H1 (cell line): ENCODE measurements at regions not wholly inside any gene's neighbourhood (a gene's known extent, or its start where the extent isn't known, plus 50 kb on each side); places are given as distances from the start of the nearest gene placed in this dataset.

Experiments used
- CTCF ChIA-PET: fragments of 300-600 bp; sonication (Branson Sonifier 250); formaldehyde crosslinking; loops from one replicate; lab custom pipeline; 2021; ENCODE audit not compliant: partially characterized antibody; lab: Charles Lee
- POLR2A ChIA-PET: fragments of 300-600 bp; sonication (Branson Sonifier 250); formaldehyde crosslinking; loops from one replicate; lab custom pipeline; 2021; ENCODE audit warnings: inconsistent platforms; ENCODE audit not compliant: partially characterized antibody; lab: Charles Lee
- DNase-seq, 2 experiments: peaks; one replicate each; pipeline versions ENCODE4 v3.0.0 to v3.0.0-alpha.2; 2010 to 2022; ENCODE audit warnings: low spot score in 2 of 2, low read depth in 1 of 2, mixed read lengths in 1 of 2
- FAIRE-seq: peaks from 2 replicates; lab custom pipeline; 2011; peaks lifted over from hg19 to GRCh38; lab: Jason Lieb, UNC
- H2AFZ ChIP-seq: 2 replicates; pipeline ENCODE4 v1.8.1; 2012; ENCODE audit warnings: low read length, inconsistent platforms
- H2AK5ac ChIP-seq: 2 replicates; pipeline ENCODE4 v1.6.1; 2013; ENCODE audit warnings: low read depth, low read length
- H2BK120ac ChIP-seq: replicated peaks from 2 replicates; pipeline ENCODE3; 2013; ENCODE audit warnings: low read depth, low read length, inconsistent platforms
- H2BK12ac ChIP-seq: 2 replicates; pipeline ENCODE4 v1.6.1; 2013; ENCODE audit warnings: low read depth, low read length
- H2BK15ac ChIP-seq: 2 replicates; pipeline ENCODE4 v1.6.1; 2013; ENCODE audit warnings: low read length
- H2BK20ac ChIP-seq: 2 replicates; pipeline ENCODE4 v1.6.1; 2013; ENCODE audit warnings: low read length
- H2BK5ac ChIP-seq: 2 replicates; pipeline ENCODE4 v1.6.1; 2013; ENCODE audit warnings: low read depth, low read length
- H3K14ac ChIP-seq: 2 replicates; pipeline ENCODE4 v1.6.1; 2013; ENCODE audit warnings: inconsistent platforms; ENCODE audit not compliant: insufficient read length
- H3K18ac ChIP-seq: 2 replicates; pipeline ENCODE4 v1.6.1; 2013; ENCODE audit warnings: low read length; ENCODE audit errors: extremely low read depth
- H3K23ac ChIP-seq: 2 replicates; pipeline ENCODE4 v1.6.1; 2013; ENCODE audit warnings: inconsistent platforms; ENCODE audit not compliant: insufficient read length
- H3K23me2 ChIP-seq: 2 replicates; pipeline ENCODE4 v1.6.1; 2013; ENCODE audit warnings: low read depth, low read length
- H3K27ac ChIP-seq: 2 replicates; pipeline ENCODE4 v1.6.1; 2011; ENCODE audit warnings: low read depth, low read length, inconsistent platforms
- H3K27me3 ChIP-seq, 4 experiments: replicated peaks in 1 of 4; 1 replicate in 1 of 4; 2 replicates in 3 of 4; pipeline versions ENCODE4 v1.6.1 to v1.8.1; 2011 to 2013; ENCODE audit warnings: low read length in 3 of 4, mild to moderate bottlenecking in 3 of 4, inconsistent platforms in 2 of 4, mixed read lengths in 2 of 4, moderate library complexity in 1 of 4; ENCODE audit not compliant: control insufficient read depth in 3 of 4, insufficient read depth in 3 of 4; ENCODE audit errors: extremely low read depth in 1 of 4
- H3K36me3 ChIP-seq, 4 experiments: 2 replicates each; pipeline versions ENCODE4 v1.6.1 to v1.8.1; 2011 to 2013; ENCODE audit warnings: mild to moderate bottlenecking in 4 of 4, low read length in 3 of 4, moderate library complexity in 2 of 4, control low read depth in 1 of 4, inconsistent platforms in 1 of 4; ENCODE audit not compliant: insufficient read depth in 4 of 4, control insufficient read depth in 2 of 4
- H3K4ac ChIP-seq: replicated peaks from 2 replicates; pipeline ENCODE3; 2013; ENCODE audit warnings: low read length, low read depth, mixed read lengths, inconsistent platforms; ENCODE audit not compliant: insufficient read length
- H3K4me1 ChIP-seq, 4 experiments: replicated peaks in 1 of 4; 1 replicate in 1 of 4; 2 replicates in 3 of 4; pipeline versions ENCODE4 v1.6.1 to v1.8.1; 2011 to 2013; ENCODE audit warnings: low read length in 3 of 4, inconsistent platforms in 2 of 4, mixed read lengths in 1 of 4; ENCODE audit not compliant: insufficient read depth in 4 of 4, control insufficient read depth in 3 of 4
- H3K4me2 ChIP-seq, 2 experiments: 2 replicates each; pipeline versions ENCODE4 v1.6.1 to v1.8.1; 2011 to 2013; ENCODE audit warnings: low read depth in 2 of 2, low read length in 2 of 2, control low read depth in 1 of 2, inconsistent platforms in 1 of 2, mild to moderate bottlenecking in 1 of 2; ENCODE audit not compliant: insufficient read depth in 1 of 2
- H3K4me3 ChIP-seq, 4 experiments: fragments of 200-600, 300-600 bp in 1 of 4; sonication (generic), shearing (Covaris generic), sonication (Bioruptor Twin) in 1 of 4; 2 replicates each; pipeline versions ENCODE4 v1.5.1 to v1.8.1; 2011 to 2016; ENCODE audit warnings: low read length in 4 of 4, low read depth in 3 of 4, control low read depth in 2 of 4, inconsistent platforms in 2 of 4, mild to moderate bottlenecking in 2 of 4, mixed read lengths in 1 of 4, moderate library complexity in 1 of 4; ENCODE audit not compliant: insufficient read depth in 2 of 4; ENCODE audit errors: extremely low read depth in 1 of 4
- H3K56ac ChIP-seq: replicated peaks from 2 replicates; pipeline ENCODE3; 2013; ENCODE audit warnings: low read depth, mild to moderate bottlenecking, mixed read lengths, low read length, inconsistent platforms; ENCODE audit not compliant: insufficient read length
- H3K79me1 ChIP-seq: 2 replicates; pipeline ENCODE4 v1.6.1; 2013; ENCODE audit warnings: low read depth, low read length, control low read depth
- H3K79me2 ChIP-seq, 2 experiments: 2 replicates each; pipeline versions ENCODE4 v1.6.1 to v1.8.1; 2012 to 2013; ENCODE audit warnings: low read length in 2 of 2, mild to moderate bottlenecking in 2 of 2, inconsistent platforms in 1 of 2; ENCODE audit not compliant: insufficient read depth in 2 of 2, control insufficient read depth in 1 of 2
- H3K9ac ChIP-seq, 4 experiments: replicated peaks in 1 of 4; 1 replicate in 1 of 4; 2 replicates in 3 of 4; pipeline versions ENCODE4 v1.6.1 to v1.8.1; 2011 to 2013; ENCODE audit warnings: low read depth in 3 of 4, low read length in 3 of 4, control low read depth in 2 of 4, mild to moderate bottlenecking in 2 of 4, moderate library complexity in 2 of 4, inconsistent platforms in 1 of 4; ENCODE audit errors: extremely low read depth in 1 of 4
- H3K9me3 ChIP-seq, 2 experiments: 2 replicates each; pipeline versions ENCODE4 v1.6.1 to v1.8.1; 2012 to 2013; ENCODE audit warnings: mild to moderate bottlenecking in 2 of 2, moderate library complexity in 2 of 2, control low read depth in 1 of 2, inconsistent platforms in 1 of 2, low read depth in 1 of 2, low read length in 1 of 2, mixed read lengths in 1 of 2; ENCODE audit not compliant: insufficient read depth in 2 of 2
- H4K20me1 ChIP-seq, 2 experiments: replicated peaks in 1 of 2; 2 replicates each; pipeline versions ENCODE3 to v1.8.1; 2011 to 2013; ENCODE audit warnings: inconsistent platforms in 2 of 2, low read length in 2 of 2, mild to moderate bottlenecking in 1 of 2; ENCODE audit not compliant: insufficient read depth in 2 of 2, control insufficient read depth in 1 of 2
- H4K5ac ChIP-seq: 2 replicates; pipeline ENCODE4 v1.6.1; 2013; ENCODE audit warnings: low read length, low read depth, mixed read lengths, inconsistent platforms; ENCODE audit not compliant: insufficient read length
- H4K8ac ChIP-seq: 2 replicates; pipeline ENCODE4 v1.8.0; 2013; ENCODE audit warnings: mild to moderate bottlenecking, moderate library complexity, low read length, inconsistent platforms; ENCODE audit not compliant: insufficient read depth; ENCODE audit errors: extremely low read depth
- H4K91ac ChIP-seq: replicated peaks from 2 replicates; pipeline ENCODE3; 2013; ENCODE audit warnings: low read length, mixed read lengths, inconsistent platforms; ENCODE audit not compliant: insufficient read length
- CEBPB ChIP-seq: IDR thresholded peaks from 2 replicates; pipeline ENCODE4 v1.6.1; 2012; ENCODE audit warnings: low read depth, low read length
- GABPA ChIP-seq: IDR thresholded peaks from 2 replicates; pipeline ENCODE4 v1.6.1; 2011; ENCODE audit warnings: mild to moderate bottlenecking, low read length, moderate library complexity, borderline replicate concordance; ENCODE audit not compliant: insufficient read depth
- WGBS, 2 experiments: shearing (Covaris generic) in 1 of 2; methylation state at CpG; one replicate each; pipeline versions ENCODE4 v1.1.6 to v1.1.7; 2013 to 2015; ENCODE audit warnings: low lambda C conversion rate in 2 of 2, mixed read lengths in 2 of 2, inconsistent platforms in 1 of 2, low coverage in 1 of 2, missing lambda C conversion rate in 1 of 2; ENCODE audit not compliant: insufficient replicate concordance in 2 of 2, insufficient coverage in 1 of 2, insufficient read length in 1 of 2; ENCODE audit errors: extremely low coverage in 1 of 2, missing lambda C conversion rate in 1 of 2; 5-methylcytosine and 5-hydroxymethylcytosine counted together

DNA sequence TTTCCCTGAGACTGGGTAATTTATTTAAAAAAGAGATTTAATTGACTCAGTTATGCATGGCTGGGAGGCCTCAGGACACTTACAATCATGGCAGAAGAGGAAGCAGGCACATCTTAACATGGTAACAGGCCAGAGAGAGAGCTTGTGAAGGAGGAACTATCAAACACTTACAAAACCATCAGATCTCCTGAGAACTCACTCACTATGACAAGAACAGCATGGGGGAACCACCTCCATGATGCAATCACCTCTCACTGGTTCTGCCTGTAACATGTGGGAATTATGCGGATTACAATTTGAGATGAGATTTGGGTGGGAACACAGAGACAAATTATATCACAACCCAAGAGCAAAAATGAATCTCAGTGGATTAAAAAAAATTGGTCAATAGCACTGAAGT is 416.0 kb upstream of the TMCO5A start:
- CTCF ChIA-PET: no interaction called here
- H2BK120ac ChIP-seq: no peak overlapping the region

More for the DNA sequence above, 416.0 kb upstream of the TMCO5A start:
- Histone ChIP-seq H3K9me3 (no peaks in the 10 kb centered on the region), H3K4me2 (no peak overlapping the region), H3K79me1 (no peaks in the 10 kb centered on the region), H3K23ac (no peak overlapping the region), H2BK20ac (no peak overlapping the region), H2BK5ac (no peak overlapping the region), H3K18ac (no peak overlapping the region), H3K4me1 (no peaks in the 10 kb centered on the region), H4K91ac (no peak overlapping the region), H2AFZ (0 out of 2 replicates have a peak overlapping the region, but pooled peaks have one; percentile 72), H2AK5ac (no peak overlapping the region), H3K9ac (no peak overlapping the region), H3K27me3 (no peaks in the 10 kb centered on the region), H3K4ac (no peak overlapping the region), H4K5ac (no peak overlapping the region), H3K27ac (no peak overlapping the region), H3K36me3 (no peaks in the 10 kb centered on the region), H3K56ac (no peak overlapping the region), H2BK15ac (no peak overlapping the region), H4K8ac (no peak overlapping the region), H2BK12ac (no peak overlapping the region), H4K20me1 (no peaks in the 10 kb centered on the region), H3K79me2 (no peaks in the 10 kb centered on the region), H3K4me3 (no peak overlapping the region), H3K23me2 (no peaks in the 10 kb centered on the region), H3K14ac (no peak overlapping the region)
- WGBS, 2 experiments: 85% methylated on average over 1 of the region's 1 CpG; no CpG with 5 or more reads in 1 of the 2 experiments
- POLR2A ChIA-PET: no interaction called here
- no peak for TF ChIP-seq GABPA
- peak; percentile 61; the same call in 1 of the 2 replicates for TF ChIP-seq CEBPB
- DNase-seq (no peak), FAIRE-seq (no peak)
